Memory B cell (primary cell): ENCODE measurements at regions not wholly inside any gene's neighbourhood (a gene's known extent, or its start where the extent isn't known, plus 50 kb on each side); places are given as distances from the start of the nearest gene placed in this dataset.
A peak's percentile ranks its signal among the peaks of the same experiment; 100 is the strongest.
"Not testable (repeated sequence)": the region's sequence is repeated elsewhere in the genome, so short reads cannot be mapped to it uniquely, and the experiment has no call there.

Source experiments
- ATAC-seq: fragments of 150-1000 bp; cut with Tn5 transposase; 2 replicates; pipeline ENCODE4 v1.10.0; 2021; ENCODE audit warnings: low read depth, mild to moderate bottlenecking, moderate library complexity
- DNase-seq, 2 donors: peaks; one replicate each; pipeline ENCODE4 v3.0.0; 2022; ENCODE audit warnings: low spot score in 2 of 2
- H3K27ac Mint-ChIP-seq: one replicate; pipeline ENCODE4 v1.8.0; 2022; ENCODE audit warnings: mild to moderate bottlenecking, moderate library complexity, mixed read lengths
- H3K27me3 Mint-ChIP-seq: one replicate; pipeline ENCODE4 v1.8.0; 2022; ENCODE audit warnings: mixed read lengths
- H3K36me3 Mint-ChIP-seq: one replicate; pipeline ENCODE4 v1.8.0; 2022; ENCODE audit warnings: mild to moderate bottlenecking, mixed read lengths
- H3K4me1 Mint-ChIP-seq: one replicate; pipeline ENCODE4 v1.8.0; 2022; ENCODE audit warnings: mixed read lengths
- H3K4me3 Mint-ChIP-seq: one replicate; pipeline ENCODE4 v1.8.0; 2022; ENCODE audit warnings: mild to moderate bottlenecking, moderate library complexity, mixed read lengths
- H3K9me3 Mint-ChIP-seq: one replicate; pipeline ENCODE4 v1.8.0; 2022; ENCODE audit warnings: mixed read lengths

DNA sequence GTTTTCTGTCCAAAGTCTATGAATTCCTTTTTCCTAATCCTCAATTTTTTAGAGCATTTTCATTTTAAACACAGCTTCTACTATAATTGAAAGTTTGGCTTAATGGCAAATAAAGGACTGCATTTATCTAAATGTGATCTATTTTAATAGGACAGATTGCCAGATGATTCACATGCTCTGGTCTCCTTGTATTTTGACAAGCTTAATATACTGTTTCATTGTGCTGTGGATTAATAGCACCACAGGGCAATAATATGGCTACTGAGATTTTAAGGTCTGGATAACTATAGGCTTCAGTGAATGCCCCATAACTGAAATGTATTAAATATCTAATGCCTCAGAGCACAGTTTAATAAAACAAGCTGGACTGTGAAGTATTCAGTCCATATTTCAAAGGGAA is 1362.8 kb downstream of the XPNPEP1 start:
- no peaks in the 10 kb centered on the region for H3K36me3 Mint-ChIP-seq

GRCh38 chr10:108556186-108556585 is 1367.1 kb downstream of the XPNPEP1 start:
- H3K36me3 Mint-ChIP-seq: no peaks in the 10 kb centered on the region
- H3K4me1 Mint-ChIP-seq: no peaks in the 10 kb centered on the region
- H3K27me3 Mint-ChIP-seq: peaks cover 3% of the 10 kb centered on the region
- H3K27ac Mint-ChIP-seq: no peak overlapping the region
- H3K9me3 Mint-ChIP-seq: peaks cover 4% of the 10 kb centered on the region
- DNase-seq (no peak), ATAC-seq (no peak)
- no peak overlapping the region for H3K4me3 Mint-ChIP-seq

More for the DNA sequence above, 1362.8 kb downstream of the XPNPEP1 start:
- H3K9me3 Mint-ChIP-seq: no peaks in the 10 kb centered on the region
- H3K4me3 Mint-ChIP-seq: no peak overlapping the region
- DNase-seq (no peak), ATAC-seq (no peak)
- H3K27ac Mint-ChIP-seq: no peak overlapping the region
- no peaks in the 10 kb centered on the region for H3K27me3 Mint-ChIP-seq
- peaks cover 4% of the 10 kb centered on the region for H3K4me1 Mint-ChIP-seq

GRCh38 chr10:108545921-108546320 is 1377.4 kb downstream of the XPNPEP1 start:
- Mint-ChIP-seq H3K27me3 (no peaks in the 10 kb centered on the region), H3K4me3 (peak overlapping the region; percentile 53), H3K9me3 (no peaks in the 10 kb centered on the region), H3K27ac (no peak overlapping the region), H3K4me1 (peaks cover 14% of the 10 kb centered on the region), H3K36me3 (no peaks in the 10 kb centered on the region)
- no peak for DNase-seq
- ATAC-seq: peak; percentile 68

- H3K4me1 Mint-ChIP-seq: peaks cover 14% of the 10 kb centered on the region
- H3K4me3 Mint-ChIP-seq: peak overlapping the region; percentile 55
- H3K9me3 Mint-ChIP-seq: no peaks in the 10 kb centered on the region
- peak; percentile 45 for ATAC-seq
- peak; percentile 38 to 47 for DNase-seq
- H3K36me3 Mint-ChIP-seq: no peaks in the 10 kb centered on the region
- H3K27ac Mint-ChIP-seq: no peak overlapping the region
- no peaks in the 10 kb centered on the region for H3K27me3 Mint-ChIP-seq
Measured at GRCh38 chr10:108544500-108545120, 1378.7 kb downstream of the XPNPEP1 start.

DNA sequence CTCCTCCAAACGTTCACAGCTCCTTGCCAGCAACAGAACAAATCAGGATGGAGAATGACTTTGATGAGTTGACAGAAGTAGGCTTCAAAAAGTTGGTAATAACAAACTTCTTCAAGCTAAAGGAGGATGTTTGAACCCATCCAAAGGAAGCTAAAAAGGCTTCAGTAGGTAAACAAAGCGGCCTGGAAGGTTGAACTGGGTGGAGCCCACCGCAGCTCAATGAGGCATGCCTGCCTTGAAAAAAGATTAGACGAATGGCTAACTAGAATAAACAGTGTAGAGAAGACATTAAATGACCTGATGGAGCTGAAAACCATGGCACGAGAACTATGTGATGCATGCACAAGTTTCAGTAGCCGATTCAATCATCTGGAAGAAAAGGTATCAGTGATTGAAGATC is 1369.0 kb upstream of the SORCS1 start:
- DNase-seq, H3K27ac Mint-ChIP-seq, H3K4me3 Mint-ChIP-seq, ATAC-seq, H3K9me3 Mint-ChIP-seq, H3K4me1 Mint-ChIP-seq, H3K36me3 Mint-ChIP-seq, H3K27me3 Mint-ChIP-seq: not testable (repeated sequence)

- Mint-ChIP-seq H3K4me1 (no peaks in the 10 kb centered on the region), H3K27me3 (peaks cover 9% of the 10 kb centered on the region), H3K4me3 (no peak overlapping the region), H3K27ac (no peak overlapping the region), H3K9me3 (peaks cover 2% of the 10 kb centered on the region), H3K36me3 (no peaks in the 10 kb centered on the region)
- no peak for ATAC-seq
- DNase-seq: no peak
Measured at GRCh38 chr10:108523016-108523800, 1358.7 kb upstream of the SORCS1 start.

- Mint-ChIP-seq H3K4me1 (no peaks in the 10 kb centered on the region), H3K27ac (no peak overlapping the region), H3K27me3 (peaks cover 2% of the 10 kb centered on the region), H3K4me3 (no peak overlapping the region), H3K9me3 (peaks cover 3% of the 10 kb centered on the region), H3K36me3 (no peaks in the 10 kb centered on the region)
- ATAC-seq (no peak), DNase-seq (no peak)
Measured at GRCh38 chr10:108521827-108522492, 1357.5 kb upstream of the SORCS1 start.

DNA sequence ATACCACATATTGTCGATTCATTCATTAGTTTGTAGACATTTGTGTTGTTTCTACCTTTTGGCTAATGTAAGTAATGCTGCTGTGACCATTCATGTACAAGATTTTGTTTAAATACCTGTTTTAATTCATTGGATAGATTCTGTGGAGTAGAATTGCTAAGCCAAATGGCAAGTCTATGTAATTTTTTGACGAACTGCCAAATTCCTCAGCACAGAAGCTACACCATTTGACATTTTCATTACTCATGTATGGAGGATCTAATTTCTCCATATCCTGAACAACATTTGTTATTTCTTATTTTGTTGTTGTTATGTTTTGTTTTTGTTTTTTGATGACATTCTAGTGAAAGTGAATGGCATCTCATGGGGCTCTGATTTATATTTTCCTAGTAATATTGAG is 1351.3 kb upstream of the SORCS1 start:
- Mint-ChIP-seq H3K27ac (no peak overlapping the region), H3K9me3 (peaks cover 3% of the 10 kb centered on the region), H3K4me3 (no peak overlapping the region), H3K4me1 (no peaks in the 10 kb centered on the region), H3K27me3 (no peaks in the 10 kb centered on the region), H3K36me3 (no peaks in the 10 kb centered on the region)
- DNase-seq (no peak), ATAC-seq (no peak)

- Mint-ChIP-seq H3K36me3 (no peaks in the 10 kb centered on the region), H3K9me3 (peaks cover 11% of the 10 kb centered on the region), H3K27ac (no peak overlapping the region), H3K4me3 (no peak overlapping the region), H3K4me1 (no peaks in the 10 kb centered on the region), H3K27me3 (peaks cover 3% of the 10 kb centered on the region)
- DNase-seq (no peak), ATAC-seq (no peak)
Measured at GRCh38 chr10:108500396-108500795, 1335.9 kb upstream of the SORCS1 start.

DNA sequence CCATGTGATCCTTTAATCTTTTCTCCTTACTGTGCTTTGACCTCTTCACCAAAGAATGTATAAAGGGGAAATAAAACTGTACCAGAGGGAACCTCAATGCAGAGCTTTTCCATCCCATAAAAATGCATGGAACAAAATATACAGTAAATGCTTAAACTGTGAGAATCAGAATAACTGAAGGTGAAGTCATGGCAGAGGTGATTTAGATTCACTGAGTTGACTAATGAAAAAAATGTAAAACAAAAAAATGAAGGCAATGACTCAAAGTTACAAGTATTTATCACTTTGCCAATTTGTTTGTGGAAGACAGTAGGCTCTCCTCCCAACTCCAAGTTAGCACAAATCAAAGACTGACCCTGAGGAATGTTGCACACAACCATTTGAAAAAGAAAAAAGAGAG is 1331.6 kb upstream of the SORCS1 start:
- no peak overlapping the region for H3K27ac Mint-ChIP-seq
- peaks cover 2% of the 10 kb centered on the region for H3K27me3 Mint-ChIP-seq
- no peak for DNase-seq
- no peaks in the 10 kb centered on the region for H3K4me1 Mint-ChIP-seq
- ATAC-seq: no peak
- peaks cover 7% of the 10 kb centered on the region for H3K9me3 Mint-ChIP-seq
- no peaks in the 10 kb centered on the region for H3K36me3 Mint-ChIP-seq
- H3K4me3 Mint-ChIP-seq: no peak overlapping the region

DNA sequence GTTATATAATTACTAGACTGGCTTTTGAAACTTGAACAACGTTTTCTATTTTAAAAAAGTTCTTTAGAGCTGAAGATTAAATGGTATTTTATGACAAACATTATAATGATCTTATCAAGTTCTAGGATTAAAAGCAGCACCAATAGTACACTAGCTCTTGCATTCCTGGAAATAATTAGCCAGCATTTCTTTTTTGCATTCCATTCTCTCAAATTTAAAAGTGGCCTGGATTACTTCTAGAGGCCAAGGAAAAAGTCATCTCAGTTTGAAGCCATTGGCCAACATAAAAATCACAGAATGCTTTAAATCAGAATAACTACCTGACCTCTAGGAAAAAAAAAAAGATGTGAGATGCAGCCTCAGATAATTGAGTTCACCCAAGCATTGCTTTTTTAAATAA is 1326.4 kb upstream of the SORCS1 start:
- no peak for DNase-seq
- H3K4me1 Mint-ChIP-seq: no peaks in the 10 kb centered on the region
- no peak for ATAC-seq
- no peaks in the 10 kb centered on the region for H3K9me3 Mint-ChIP-seq
- no peak overlapping the region for H3K27ac Mint-ChIP-seq
- H3K27me3 Mint-ChIP-seq: no peaks in the 10 kb centered on the region
- H3K36me3 Mint-ChIP-seq: no peaks in the 10 kb centered on the region
- no peak overlapping the region for H3K4me3 Mint-ChIP-seq

DNA sequence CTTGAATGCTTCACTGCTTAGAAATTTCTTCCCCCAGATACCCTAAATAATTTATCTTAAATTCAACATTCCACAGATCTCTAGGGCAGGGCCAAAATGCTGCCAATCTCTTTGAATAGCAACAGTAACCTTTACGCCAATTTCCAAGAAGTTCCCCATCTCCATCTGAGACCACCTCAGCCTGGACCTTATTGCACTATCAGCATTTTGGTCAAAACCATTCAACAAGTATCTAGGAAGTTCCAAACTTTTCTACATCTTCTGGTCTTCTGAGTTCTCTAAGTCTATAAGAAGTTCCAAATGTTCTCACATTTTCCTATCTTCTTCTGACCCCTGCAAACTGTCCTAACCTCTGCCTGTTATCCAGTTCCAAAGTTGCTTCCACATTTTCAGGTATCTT is 1306.9 kb upstream of the SORCS1 start:
- Mint-ChIP-seq H3K27ac (no peak overlapping the region), H3K36me3 (no peaks in the 10 kb centered on the region), H3K9me3 (peaks cover 6% of the 10 kb centered on the region), H3K4me1 (no peaks in the 10 kb centered on the region), H3K27me3 (peaks cover 1% of the 10 kb centered on the region), H3K4me3 (no peak overlapping the region)
- no peak for ATAC-seq
- DNase-seq: no peak

- Mint-ChIP-seq H3K4me3 (no peak overlapping the region), H3K4me1 (no peaks in the 10 kb centered on the region), H3K36me3 (no peaks in the 10 kb centered on the region), H3K9me3 (peaks cover 2% of the 10 kb centered on the region), H3K27ac (no peak overlapping the region), H3K27me3 (peaks cover 4% of the 10 kb centered on the region)
- ATAC-seq (no peak), DNase-seq (no peak)
Measured at GRCh38 chr10:108469940-108470339, 1305.4 kb upstream of the SORCS1 start.

GRCh38 chr10:108465871-108466641 is 1301.5 kb upstream of the SORCS1 start:
- no peaks in the 10 kb centered on the region for H3K36me3 Mint-ChIP-seq
- H3K27ac Mint-ChIP-seq: no peak overlapping the region
- H3K4me1 Mint-ChIP-seq: no peaks in the 10 kb centered on the region
- no peak overlapping the region for H3K4me3 Mint-ChIP-seq
- no peak for DNase-seq
- no peak for ATAC-seq
- H3K27me3 Mint-ChIP-seq: peaks cover 4% of the 10 kb centered on the region
- peaks cover 2% of the 10 kb centered on the region for H3K9me3 Mint-ChIP-seq
